ENCODE measurements at regions not wholly inside any gene's neighbourhood (a gene's known extent, or its start where the extent isn't known, plus 50 kb on each side); places are given as distances from the start of the nearest gene placed in this dataset.

GRCh38 chr2:122737429-122738077 is 982.1 kb downstream of the TSN start:
- no peak overlapping the region for H3K27ac Mint-ChIP-seq
- peaks cover 5% of the 10 kb centered on the region for H3K9me3 Mint-ChIP-seq
- Histone ChIP-seq H2AFZ (replicated peaks) (no peak overlapping the region), H3K36me3 (no peaks in the 10 kb centered on the region), H3K79me2 (ENCODE audit: low read depth) (no peaks in the 10 kb centered on the region), H3K9me3 (ENCODE audit: low read depth) (no peaks in the 10 kb centered on the region), H3K4me2 (no peak overlapping the region), H3K4me1 (peaks cover 8% of the 10 kb centered on the region), H3K4me3 (no peak overlapping the region), H4K20me1 (ENCODE audit: low read depth) (no peaks in the 10 kb centered on the region), H3F3A (ENCODE audit: low read depth) (no peaks in the 10 kb centered on the region), H3K27ac (no peak overlapping the region), H3K27me3 (no peaks in the 10 kb centered on the region), H3K9ac (no peak overlapping the region)
- peaks cover 3% of the 10 kb centered on the region for H3K27me3 Mint-ChIP-seq (ENCODE audit: insufficient read depth, low read depth)
- H3K4me1 Mint-ChIP-seq = peaks cover 12% of the 10 kb centered on the region
- DNase-seq (ENCODE audit: low spot score) = no peak
- TF ChIP-seq CTCF (IDR thresholded peaks at IDR 0.05) (no peak), EZH2 (IDR thresholded peaks at IDR 0.05) (no peak), EZH2phosphoT487 (IDR thresholded peaks at IDR 0.05) (no peak)
- no peak overlapping the region for H3K4me3 Mint-ChIP-seq
- H3K36me3 Mint-ChIP-seq = peaks cover 2% of the 10 kb centered on the region

GRCh38 chr2:122739732-122740593 is 984.5 kb downstream of the TSN start:
- Histone ChIP-seq H3K4me1 (peaks cover under 1% of the 10 kb centered on the region), H3K9ac (no peak overlapping the region), H2AFZ (replicated peaks) (peak overlapping the region; percentile 47), H3K9me3 (ENCODE audit: low read depth) (no peaks in the 10 kb centered on the region), H3K4me2 (no peak overlapping the region), H3K27me3 (no peaks in the 10 kb centered on the region), H3K27ac (no peak overlapping the region), H3F3A (ENCODE audit: low read depth) (no peaks in the 10 kb centered on the region), H3K36me3 (no peaks in the 10 kb centered on the region), H3K79me2 (ENCODE audit: low read depth) (no peaks in the 10 kb centered on the region), H3K4me3 (no peak overlapping the region), H4K20me1 (ENCODE audit: low read depth) (no peaks in the 10 kb centered on the region)
- Mint-ChIP-seq H3K4me3 (no peak overlapping the region), H3K9me3 (peaks cover 5% of the 10 kb centered on the region), H3K27me3 (ENCODE audit: insufficient read depth, low read depth) (no peaks in the 10 kb centered on the region), H3K36me3 (peaks cover 2% of the 10 kb centered on the region), H3K27ac (no peak overlapping the region), H3K4me1 (peaks cover 2% of the 10 kb centered on the region)
- DNase-seq (ENCODE audit: low spot score) = no peak
- TF ChIP-seq EZH2 (IDR thresholded peaks at IDR 0.05) (no peak), EZH2phosphoT487 (IDR thresholded peaks at IDR 0.05) (no peak), CTCF (IDR thresholded peaks at IDR 0.05) (no peak)

- Mint-ChIP-seq H3K4me1 (no peaks in the 10 kb centered on the region), H3K27me3 (ENCODE audit: insufficient read depth, low read depth) (no peaks in the 10 kb centered on the region)
- H3K4me1 ChIP-seq = no peaks in the 10 kb centered on the region
Observed at GRCh38 chr2:122740594-122740948, 985.1 kb downstream of the TSN start.

More at GRCh38 chr2:122740594-122740948, 985.1 kb downstream of the TSN start:
- H3K27ac Mint-ChIP-seq = no peak overlapping the region
- no peaks in the 10 kb centered on the region for H3K36me3 ChIP-seq
- H3K4me3 Mint-ChIP-seq = no peak overlapping the region
- peaks cover 2% of the 10 kb centered on the region for H3K36me3 Mint-ChIP-seq
- no peak overlapping the region for H3K27ac ChIP-seq
- no peak overlapping the region for H3K9ac ChIP-seq
- DNase-seq (ENCODE audit: low spot score) = no peak
- H3F3A ChIP-seq (ENCODE audit: low read depth) = no peaks in the 10 kb centered on the region
- H3K79me2 ChIP-seq (ENCODE audit: low read depth) = no peaks in the 10 kb centered on the region
- peaks cover 5% of the 10 kb centered on the region for H3K9me3 Mint-ChIP-seq
- no peaks in the 10 kb centered on the region for H3K9me3 ChIP-seq (ENCODE audit: low read depth)
- no peak overlapping the region for H2AFZ ChIP-seq (replicated peaks)
- H3K27me3 ChIP-seq = no peaks in the 10 kb centered on the region
- TF ChIP-seq EZH2 (IDR thresholded peaks at IDR 0.05) = no peak
- no peak for TF ChIP-seq CTCF (IDR thresholded peaks at IDR 0.05)
- no peak for TF ChIP-seq EZH2phosphoT487 (IDR thresholded peaks at IDR 0.05)
- no peak overlapping the region for H3K4me3 ChIP-seq
- H3K4me2 ChIP-seq = no peak overlapping the region
- H4K20me1 ChIP-seq (ENCODE audit: low read depth) = no peaks in the 10 kb centered on the region

Data from neural progenitor cell (in vitro differentiated cells).